ENCODE measurements at regions not wholly inside any gene's neighbourhood (a gene's known extent, or its start where the extent isn't known, plus 50 kb on each side); places are given as distances from the start of the nearest gene placed in this dataset.

GRCh38 chr11:76265771-76266241 lies 59.5 kb upstream of the WNT11 start:
- Histone ChIP-seq H3K4me1 (peaks cover 0 to 9% of the 10 kb centered on the region in 2 donors), H3K36me3 (no peaks in the 10 kb centered on the region), H3K27me3 (no peaks in the 10 kb centered on the region), H3K27ac (peak overlapping the region; percentile 49 to 64), H3K9me3 (no peaks in the 10 kb centered on the region), H3K4me3 (no peak overlapping the region)
- TF ChIP-seq CTCF (IDR thresholded peaks at IDR 0.05) (no peak), POLR2A (IDR thresholded peaks at IDR 0.05) (no peak)
- intact Hi-C loops (cut with DNase I; ENCODE audit: low total_unique reads) = no loop called here
- peak; percentile 59 to 73 for DNase-seq

- no peaks in the 10 kb centered on the region for H3K36me3 ChIP-seq
- no peak overlapping the region for H3K27ac ChIP-seq
- no peaks in the 10 kb centered on the region for H3K27me3 ChIP-seq
- no peaks in the 10 kb centered on the region for H3K9me3 ChIP-seq
- peaks cover 0 to 9% of the 10 kb centered on the region in 2 donors for H3K4me1 ChIP-seq
- H3K4me3 ChIP-seq = no peak overlapping the region
- peak in 1 of 2 donors; percentile 33 for DNase-seq
- TF ChIP-seq CTCF (IDR thresholded peaks at IDR 0.05) (no peak), POLR2A (IDR thresholded peaks at IDR 0.05) (no peak)
- intact Hi-C loops (cut with DNase I; ENCODE audit: low total_unique reads) = no loop called here
Measured at GRCh38 chr11:76263657-76264056, 57.4 kb upstream of the WNT11 start.

- no peak overlapping the region for H3K4me3 ChIP-seq
- TF ChIP-seq POLR2A (IDR thresholded peaks at IDR 0.05) = no peak
- no peak for TF ChIP-seq CTCF (IDR thresholded peaks at IDR 0.05)
- H3K9me3 ChIP-seq = no peaks in the 10 kb centered on the region
- H3K27me3 ChIP-seq = no peaks in the 10 kb centered on the region
- no peaks in the 10 kb centered on the region for H3K36me3 ChIP-seq
- no peak for DNase-seq
- intact Hi-C loops (cut with DNase I; ENCODE audit: low total_unique reads) = no loop called here
- no peak overlapping the region for H3K27ac ChIP-seq
- H3K4me1 ChIP-seq = peaks cover 0 to 9% of the 10 kb centered on the region in 2 donors
Measured at GRCh38 chr11:76263166-76263565, 56.9 kb upstream of the WNT11 start.

GRCh38 chr11:76260296-76260925 lies 54.1 kb upstream of the WNT11 start:
- Histone ChIP-seq H3K27me3 (no peaks in the 10 kb centered on the region), H3K9me3 (no peaks in the 10 kb centered on the region), H3K4me1 (peaks cover 0 to 2% of the 10 kb centered on the region in 2 donors), H3K36me3 (no peaks in the 10 kb centered on the region), H3K4me3 (no peak overlapping the region), H3K27ac (no peak overlapping the region)
- DNase-seq = no peak
- TF ChIP-seq POLR2A (IDR thresholded peaks at IDR 0.05) = no peak
- no peak for TF ChIP-seq CTCF (IDR thresholded peaks at IDR 0.05)
- intact Hi-C loops (cut with DNase I; ENCODE audit: low total_unique reads) = no loop called here

GRCh38 chr11:76259299-76259908 lies 53.1 kb upstream of the WNT11 start:
- intact Hi-C loops (cut with DNase I; ENCODE audit: low total_unique reads) = no loop called here
- Histone ChIP-seq H3K9me3 (no peaks in the 10 kb centered on the region), H3K27me3 (no peaks in the 10 kb centered on the region), H3K36me3 (no peaks in the 10 kb centered on the region), H3K4me1 (no peaks in the 10 kb centered on the region), H3K27ac (no peak overlapping the region), H3K4me3 (no peak overlapping the region)
- TF ChIP-seq CTCF (IDR thresholded peaks at IDR 0.05) (no peak), POLR2A (IDR thresholded peaks at IDR 0.05) (no peak)
- DNase-seq = no peak
